ENCODE measurements at regions not wholly inside any gene's neighbourhood (a gene's known extent, or its start where the extent isn't known, plus 50 kb on each side); places are given as distances from the start of the nearest gene placed in this dataset.

DNA sequence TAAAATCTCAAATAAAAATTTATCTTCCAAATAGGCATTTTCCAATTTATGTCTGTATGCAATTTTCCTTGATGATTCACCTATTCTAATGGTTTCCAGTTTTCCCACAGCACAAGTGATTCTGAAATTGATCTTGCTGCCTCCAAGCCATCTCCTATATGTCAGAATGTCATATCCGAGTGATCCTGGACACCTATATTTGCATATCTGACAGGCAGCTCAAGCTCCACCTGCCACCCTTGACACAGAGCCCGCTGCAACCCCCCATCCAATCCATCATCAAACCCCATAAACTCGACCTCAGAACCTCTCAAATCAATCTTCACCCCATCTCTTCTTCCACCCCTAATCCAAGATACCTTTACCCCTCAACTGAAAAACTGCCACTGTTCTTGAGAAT is 579.5 kb downstream of the EPHB1 start:
- DNase-seq (ENCODE audit: low read depth) = no peak
- H3K27me3 ChIP-seq (ENCODE audit: control insufficient read depth, insufficient read depth, low read length) = no peaks in the 10 kb centered on the region
- FAIRE-seq = no peak
- TF ChIP-seq, protein P1, sequence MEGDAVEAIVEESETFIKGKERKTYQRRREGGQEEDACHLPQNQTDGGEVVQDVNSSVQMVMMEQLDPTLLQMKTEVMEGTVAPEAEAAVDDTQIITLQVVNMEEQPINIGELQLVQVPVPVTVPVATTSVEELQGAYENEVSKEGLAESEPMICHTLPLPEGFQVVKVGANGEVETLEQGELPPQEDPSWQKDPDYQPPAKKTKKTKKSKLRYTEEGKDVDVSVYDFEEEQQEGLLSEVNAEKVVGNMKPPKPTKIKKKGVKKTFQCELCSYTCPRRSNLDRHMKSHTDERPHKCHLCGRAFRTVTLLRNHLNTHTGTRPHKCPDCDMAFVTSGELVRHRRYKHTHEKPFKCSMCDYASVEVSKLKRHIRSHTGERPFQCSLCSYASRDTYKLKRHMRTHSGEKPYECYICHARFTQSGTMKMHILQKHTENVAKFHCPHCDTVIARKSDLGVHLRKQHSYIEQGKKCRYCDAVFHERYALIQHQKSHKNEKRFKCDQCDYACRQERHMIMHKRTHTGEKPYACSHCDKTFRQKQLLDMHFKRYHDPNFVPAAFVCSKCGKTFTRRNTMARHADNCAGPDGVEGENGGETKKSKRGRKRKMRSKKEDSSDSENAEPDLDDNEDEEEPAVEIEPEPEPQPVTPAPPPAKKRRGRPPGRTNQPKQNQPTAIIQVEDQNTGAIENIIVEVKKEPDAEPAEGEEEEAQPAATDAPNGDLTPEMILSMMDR (IDR thresholded peaks at IDR 0.05; ENCODE audit: insufficient read depth, low read length, severe bottlenecking) = no peak
- H3K36me3 ChIP-seq (ENCODE audit: control insufficient read depth, insufficient read depth, low read length) = no peaks in the 10 kb centered on the region
- no peak overlapping the region for H3K4me3 ChIP-seq (ENCODE audit: low read depth, low read length)

DNA sequence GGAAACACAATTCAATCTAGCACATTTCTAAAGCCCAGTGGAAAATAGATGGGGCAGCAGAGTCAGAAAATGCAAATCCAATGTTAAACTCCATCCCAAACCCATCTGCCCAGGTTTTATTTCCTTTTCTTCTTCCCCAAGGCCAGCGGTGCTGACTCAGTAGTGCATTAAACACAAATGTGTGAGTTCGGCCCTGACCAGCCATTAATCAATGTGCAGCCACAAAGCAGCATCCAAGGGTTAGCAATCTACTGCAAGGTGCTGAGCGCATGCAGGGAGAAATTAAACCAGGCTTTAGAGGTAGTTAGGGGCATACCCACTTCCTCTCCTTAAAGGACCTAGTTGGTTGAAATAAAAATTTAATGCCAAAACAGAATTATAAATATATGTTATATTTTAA is 583.3 kb upstream of the PPP2R3A start:
- no peak for FAIRE-seq
- no peaks in the 10 kb centered on the region for H3K36me3 ChIP-seq (ENCODE audit: control insufficient read depth, insufficient read depth, low read length)

DNA sequence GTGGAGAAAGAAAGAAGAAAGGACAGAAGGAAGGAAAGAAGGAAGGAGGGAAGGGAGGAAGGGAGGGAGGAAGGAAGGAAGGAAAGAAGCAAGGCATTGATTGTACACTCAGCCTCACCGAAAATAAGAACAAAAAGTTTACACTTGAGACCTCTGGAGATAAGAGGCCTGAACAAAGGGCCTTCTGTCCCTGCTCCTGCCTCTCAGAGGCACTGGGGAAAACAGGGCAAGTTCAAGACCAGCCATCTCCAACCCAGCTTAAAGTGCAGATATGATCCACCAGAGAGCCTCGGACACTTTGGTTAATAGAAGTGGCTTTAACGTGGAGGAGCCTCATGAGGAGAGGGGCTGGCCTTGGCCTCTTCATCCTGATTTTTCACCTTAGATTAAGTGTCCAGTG is 582.9 kb upstream of the PPP2R3A start:
- H3K4me3 ChIP-seq (ENCODE audit: low read depth, low read length) = no peak overlapping the region
- no peaks in the 10 kb centered on the region for H3K36me3 ChIP-seq (ENCODE audit: control insufficient read depth, insufficient read depth, low read length)
- TF ChIP-seq, protein P1 (IDR thresholded peaks at IDR 0.05; ENCODE audit: insufficient read depth, low read length, severe bottlenecking) = no peak
- H3K27me3 ChIP-seq (ENCODE audit: control insufficient read depth, insufficient read depth, low read length) = no peaks in the 10 kb centered on the region
- no peak for DNase-seq (ENCODE audit: low read depth)
- FAIRE-seq = no peak

More for the DNA sequence above, 583.3 kb upstream of the PPP2R3A start:
- H3K27me3 ChIP-seq (ENCODE audit: control insufficient read depth, insufficient read depth, low read length) = no peaks in the 10 kb centered on the region
- no peak overlapping the region for H3K4me3 ChIP-seq (ENCODE audit: low read depth, low read length)
- no peak for DNase-seq (ENCODE audit: low read depth)
- TF ChIP-seq, protein P1 (IDR thresholded peaks at IDR 0.05; ENCODE audit: insufficient read depth, low read length, severe bottlenecking) = no peak

GRCh38 chr3:135383301-135383700 is 582.2 kb upstream of the PPP2R3A start:
- FAIRE-seq (no peak), DNase-seq (ENCODE audit: low read depth) (no peak)
- TF ChIP-seq, protein P1 (IDR thresholded peaks at IDR 0.05; ENCODE audit: insufficient read depth, low read length, severe bottlenecking) = no peak
- Histone ChIP-seq H3K4me3 (ENCODE audit: low read depth, low read length) (no peak overlapping the region), H3K27me3 (ENCODE audit: control insufficient read depth, insufficient read depth, low read length) (no peaks in the 10 kb centered on the region), H3K36me3 (ENCODE audit: control insufficient read depth, insufficient read depth, low read length) (no peaks in the 10 kb centered on the region)

- no peaks in the 10 kb centered on the region for H3K36me3 ChIP-seq (ENCODE audit: control insufficient read depth, insufficient read depth, low read length)
- H3K4me3 ChIP-seq (ENCODE audit: low read depth, low read length) = no peak overlapping the region
- no peaks in the 10 kb centered on the region for H3K27me3 ChIP-seq (ENCODE audit: control insufficient read depth, insufficient read depth, low read length)
- DNase-seq (ENCODE audit: low read depth) (no peak), FAIRE-seq (peak; percentile 60)
- TF ChIP-seq, protein P1 (IDR thresholded peaks at IDR 0.05; ENCODE audit: insufficient read depth, low read length, severe bottlenecking) = no peak
Observed at GRCh38 chr3:135392151-135392550, 573.4 kb upstream of the PPP2R3A start.

GRCh38 chr3:135393159-135393558 is 572.4 kb upstream of the PPP2R3A start:
- Histone ChIP-seq H3K27me3 (ENCODE audit: control insufficient read depth, insufficient read depth, low read length) (no peaks in the 10 kb centered on the region), H3K4me3 (ENCODE audit: low read depth, low read length) (no peak overlapping the region), H3K36me3 (ENCODE audit: control insufficient read depth, insufficient read depth, low read length) (no peaks in the 10 kb centered on the region)
- TF ChIP-seq, protein P1 (IDR thresholded peaks at IDR 0.05; ENCODE audit: insufficient read depth, low read length, severe bottlenecking) = no peak
- no peak for DNase-seq (ENCODE audit: low read depth)
- no peak for FAIRE-seq
